IMR-90 (cell line): ENCODE measurements at regions not wholly inside any gene's neighbourhood (a gene's known extent, or its start where the extent isn't known, plus 50 kb on each side); places are given as distances from the start of the nearest gene placed in this dataset.

Source experiments
- CEBPB ChIP-seq: IDR thresholded peaks from 2 replicates; pipeline ENCODE4 v1.6.1; 2012; ENCODE audit warnings: low read depth, low read length, improper control_type of control experiment
- CHD1 ChIP-seq: IDR thresholded peaks from 2 replicates; pipeline ENCODE4 v1.6.1; 2012; ENCODE audit warnings: low read depth, low read length, improper control_type of control experiment
- MXI1 ChIP-seq: IDR thresholded peaks from 2 replicates; pipeline ENCODE4 v1.6.1; 2012; ENCODE audit warnings: low read depth, mild to moderate bottlenecking, low read length, moderate library complexity, borderline replicate concordance
- POLR2A ChIP-seq: IDR thresholded peaks from 2 replicates; pipeline ENCODE4 v1.6.1; 2012; ENCODE audit warnings: mild to moderate bottlenecking, low read depth, low read length
- RAD21 ChIP-seq: IDR thresholded peaks from 2 replicates; pipeline ENCODE4 v1.6.1; 2012; ENCODE audit warnings: low read length, improper control_type of control experiment
- RCOR1 ChIP-seq: IDR thresholded peaks from 2 replicates; pipeline ENCODE4 v1.6.1; 2012; ENCODE audit warnings: mild to moderate bottlenecking, low read length, improper control_type of control experiment; ENCODE audit not compliant: insufficient replicate concordance
- SMC3 ChIP-seq: fragments of 150-350 bp; IDR thresholded peaks from 2 replicates; pipeline ENCODE4 v1.6.1; 2016; ENCODE audit warnings: low read depth, mild to moderate bottlenecking, antibody characterized with exemption, low read length, moderate library complexity
- TF ChIP-seq, protein P1 (sequence below): conservative IDR thresholded peaks from 2 replicates; pipeline ENCODE4 v1.5.1; 2012; ENCODE audit warnings: mild to moderate bottlenecking, low read depth, low read length, improper control_type of control experiment
- TF ChIP-seq, protein P2 (sequence below): fragments of 150-350 bp; IDR thresholded peaks from 2 replicates; pipeline ENCODE4 v1.6.1; 2016; ENCODE audit warnings: low read depth, mild to moderate bottlenecking, low read length, moderate library complexity, borderline replicate concordance
- TF ChIP-seq, protein P3 (sequence below): fragments of 150-350 bp; IDR thresholded peaks from 2 replicates; pipeline ENCODE4 v1.6.1; 2017; ENCODE audit warnings: mild to moderate bottlenecking, antibody characterized with exemption, low read length, low read depth

DNA sequence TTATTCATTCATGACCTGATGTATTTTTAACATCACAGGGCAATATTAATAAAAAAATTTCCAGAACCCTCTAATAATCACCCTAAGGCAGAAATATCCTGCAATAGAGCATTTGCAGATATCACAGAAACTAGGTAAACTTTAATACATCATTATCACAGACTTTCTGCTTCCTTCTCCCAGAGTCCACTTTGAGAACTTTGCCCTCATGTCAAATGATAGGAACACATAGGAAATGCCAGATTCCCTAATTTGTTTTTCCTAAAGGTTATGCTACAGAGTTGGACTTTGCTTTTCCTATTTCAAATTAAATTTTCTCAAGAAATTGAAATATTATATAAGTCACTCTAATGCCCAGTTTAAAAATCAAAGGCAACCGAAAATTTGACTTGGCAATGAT is 352.8 kb upstream of the LRP1B start:
- TF ChIP-seq, protein P1, sequence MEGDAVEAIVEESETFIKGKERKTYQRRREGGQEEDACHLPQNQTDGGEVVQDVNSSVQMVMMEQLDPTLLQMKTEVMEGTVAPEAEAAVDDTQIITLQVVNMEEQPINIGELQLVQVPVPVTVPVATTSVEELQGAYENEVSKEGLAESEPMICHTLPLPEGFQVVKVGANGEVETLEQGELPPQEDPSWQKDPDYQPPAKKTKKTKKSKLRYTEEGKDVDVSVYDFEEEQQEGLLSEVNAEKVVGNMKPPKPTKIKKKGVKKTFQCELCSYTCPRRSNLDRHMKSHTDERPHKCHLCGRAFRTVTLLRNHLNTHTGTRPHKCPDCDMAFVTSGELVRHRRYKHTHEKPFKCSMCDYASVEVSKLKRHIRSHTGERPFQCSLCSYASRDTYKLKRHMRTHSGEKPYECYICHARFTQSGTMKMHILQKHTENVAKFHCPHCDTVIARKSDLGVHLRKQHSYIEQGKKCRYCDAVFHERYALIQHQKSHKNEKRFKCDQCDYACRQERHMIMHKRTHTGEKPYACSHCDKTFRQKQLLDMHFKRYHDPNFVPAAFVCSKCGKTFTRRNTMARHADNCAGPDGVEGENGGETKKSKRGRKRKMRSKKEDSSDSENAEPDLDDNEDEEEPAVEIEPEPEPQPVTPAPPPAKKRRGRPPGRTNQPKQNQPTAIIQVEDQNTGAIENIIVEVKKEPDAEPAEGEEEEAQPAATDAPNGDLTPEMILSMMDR = no peak
- TF ChIP-seq, protein P2, sequence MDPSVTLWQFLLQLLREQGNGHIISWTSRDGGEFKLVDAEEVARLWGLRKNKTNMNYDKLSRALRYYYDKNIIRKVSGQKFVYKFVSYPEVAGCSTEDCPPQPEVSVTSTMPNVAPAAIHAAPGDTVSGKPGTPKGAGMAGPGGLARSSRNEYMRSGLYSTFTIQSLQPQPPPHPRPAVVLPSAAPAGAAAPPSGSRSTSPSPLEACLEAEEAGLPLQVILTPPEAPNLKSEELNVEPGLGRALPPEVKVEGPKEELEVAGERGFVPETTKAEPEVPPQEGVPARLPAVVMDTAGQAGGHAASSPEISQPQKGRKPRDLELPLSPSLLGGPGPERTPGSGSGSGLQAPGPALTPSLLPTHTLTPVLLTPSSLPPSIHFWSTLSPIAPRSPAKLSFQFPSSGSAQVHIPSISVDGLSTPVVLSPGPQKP = no peak
- TF ChIP-seq POLR2A = no peak
- no peak for TF ChIP-seq CEBPB
- no peak for TF ChIP-seq RAD21
- no peak for TF ChIP-seq SMC3
- no peak for TF ChIP-seq MXI1
- TF ChIP-seq RCOR1 = no peak
- no peak for TF ChIP-seq CHD1
- TF ChIP-seq, protein P3, sequence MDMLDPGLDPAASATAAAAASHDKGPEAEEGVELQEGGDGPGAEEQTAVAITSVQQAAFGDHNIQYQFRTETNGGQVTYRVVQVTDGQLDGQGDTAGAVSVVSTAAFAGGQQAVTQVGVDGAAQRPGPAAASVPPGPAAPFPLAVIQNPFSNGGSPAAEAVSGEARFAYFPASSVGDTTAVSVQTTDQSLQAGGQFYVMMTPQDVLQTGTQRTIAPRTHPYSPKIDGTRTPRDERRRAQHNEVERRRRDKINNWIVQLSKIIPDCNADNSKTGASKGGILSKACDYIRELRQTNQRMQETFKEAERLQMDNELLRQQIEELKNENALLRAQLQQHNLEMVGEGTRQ = no peak
